H9 (cell line): ENCODE measurements at regions not wholly inside any gene's neighbourhood (a gene's known extent, or its start where the extent isn't known, plus 50 kb on each side); places are given as distances from the start of the nearest gene placed in this dataset.

ENCODE experiments used
- DNase-seq: peaks from one replicate; pipeline ENCODE4 v3.0.0-alpha.2; 2017
- H2AFZ ChIP-seq: one replicate; pipeline ENCODE4 v1.6.1; 2013; ENCODE audit warnings: mild to moderate bottlenecking, low read length, control low read depth, moderate library complexity
- H2AK5ac ChIP-seq: 2 replicates; pipeline ENCODE4 v1.6.1; 2013; ENCODE audit warnings: low read length, control low read depth, mixed read lengths; ENCODE audit not compliant: insufficient read length
- H2BK120ac ChIP-seq: one replicate; pipeline ENCODE4 v1.6.1; 2013; ENCODE audit warnings: low read depth, mild to moderate bottlenecking, low read length, control low read depth, inconsistent platforms; ENCODE audit not compliant: poor library complexity, severe bottlenecking
- H2BK12ac ChIP-seq: 2 replicates; pipeline ENCODE4 v1.6.1; 2013; ENCODE audit warnings: low read length, control low read depth, mixed read lengths, low read depth; ENCODE audit not compliant: insufficient read length
- H2BK15ac ChIP-seq: 2 replicates; pipeline ENCODE4 v1.6.1; 2013; ENCODE audit warnings: low read depth, low read length, control low read depth
- H2BK20ac ChIP-seq: one replicate; pipeline ENCODE4 v1.6.1; 2013; ENCODE audit warnings: low read depth, mild to moderate bottlenecking, low read length, control low read depth, inconsistent platforms; ENCODE audit not compliant: poor library complexity, severe bottlenecking
- H2BK5ac ChIP-seq: 2 replicates; pipeline ENCODE4 v1.6.1; 2013; ENCODE audit warnings: low read length, control low read depth, mixed read lengths; ENCODE audit not compliant: insufficient read length
- H3K14ac ChIP-seq: 2 replicates; pipeline ENCODE4 v1.6.1; 2013; ENCODE audit warnings: low read length, control low read depth; ENCODE audit not compliant: insufficient read depth
- H3K18ac ChIP-seq: 2 replicates; pipeline ENCODE4 v1.6.1; 2013; ENCODE audit warnings: low read depth, mild to moderate bottlenecking, mixed read lengths, low read length, control low read depth; ENCODE audit not compliant: insufficient read length
- H3K23ac ChIP-seq: 2 replicates; pipeline ENCODE4 v1.6.1; 2013; ENCODE audit warnings: low read length, control low read depth, mixed read lengths, low read depth; ENCODE audit not compliant: insufficient read length
- H3K23me2 ChIP-seq: 2 replicates; pipeline ENCODE4 v1.6.1; 2013; ENCODE audit warnings: low read depth, mild to moderate bottlenecking, mixed read lengths, low read length, control low read depth; ENCODE audit not compliant: insufficient read length, poor library complexity, severe bottlenecking
- H3K27ac ChIP-seq: 2 replicates; pipeline ENCODE4 v1.5.1; 2013; ENCODE audit warnings: low read length, control low read depth, mixed read lengths, low read depth; ENCODE audit not compliant: insufficient read length
- H3K27me3 ChIP-seq: 2 replicates; pipeline ENCODE4 v1.6.1; 2013; ENCODE audit warnings: low read length, control low read depth, inconsistent platforms; ENCODE audit not compliant: insufficient read depth
- H3K4ac ChIP-seq: 2 replicates; pipeline ENCODE4 v1.6.1; 2013; ENCODE audit warnings: low read depth, mild to moderate bottlenecking, control low read depth, inconsistent platforms, low read length, moderate library complexity
- H3K4me1 ChIP-seq: 2 replicates; pipeline ENCODE4 v1.6.1; 2013; ENCODE audit warnings: low read length, control low read depth, inconsistent platforms; ENCODE audit not compliant: insufficient read depth
- H3K4me2 ChIP-seq: 2 replicates; pipeline ENCODE4 v1.6.1; 2013; ENCODE audit warnings: low read length, control low read depth, mixed read lengths; ENCODE audit not compliant: insufficient read length, insufficient read depth
- H3K56ac ChIP-seq: 2 replicates; pipeline ENCODE4 v1.6.1; 2013; ENCODE audit warnings: low read depth, mild to moderate bottlenecking, mixed read lengths, low read length, control low read depth; ENCODE audit not compliant: insufficient read length
- H3K79me1 ChIP-seq: 2 replicates; pipeline ENCODE4 v1.6.1; 2013; ENCODE audit warnings: low read depth, mild to moderate bottlenecking, moderate library complexity, low read length, control low read depth, inconsistent platforms; ENCODE audit not compliant: insufficient read depth, poor library complexity, severe bottlenecking
- H3K79me2 ChIP-seq: 2 replicates; pipeline ENCODE4 v1.6.1; 2013; ENCODE audit warnings: low read length, control low read depth, inconsistent platforms; ENCODE audit not compliant: insufficient read depth
- H3K9ac ChIP-seq: 2 replicates; pipeline ENCODE4 v1.6.1; 2013; ENCODE audit warnings: low read length, control low read depth, mixed read lengths; ENCODE audit not compliant: insufficient read length; ENCODE audit errors: extremely low read depth
- H3K9me3 ChIP-seq: one replicate; pipeline ENCODE4 v1.6.1; 2013; ENCODE audit warnings: low read depth, low read length, inconsistent platforms; ENCODE audit not compliant: control insufficient read depth
- H3T11ph ChIP-seq: one replicate; pipeline ENCODE4 v1.6.1; 2013; ENCODE audit warnings: mild to moderate bottlenecking, low read length, control low read depth, inconsistent platforms
- H4K20me1 ChIP-seq: one replicate; pipeline ENCODE4 v1.6.1; 2013; ENCODE audit not compliant: control insufficient read depth, insufficient read length, insufficient read depth
- H4K5ac ChIP-seq: 2 replicates; pipeline ENCODE4 v1.6.1; 2013; ENCODE audit warnings: low read depth, mild to moderate bottlenecking, mixed read lengths, low read length, control low read depth; ENCODE audit not compliant: insufficient read length
- H4K8ac ChIP-seq: replicated peaks from 2 replicates; pipeline ENCODE4 v1.6.1; 2013; ENCODE audit warnings: low read length, control low read depth, mixed read lengths, low read depth; ENCODE audit not compliant: insufficient read length
- H4K91ac ChIP-seq: 2 replicates; pipeline ENCODE4 v1.6.1; 2013; ENCODE audit warnings: low read depth, mild to moderate bottlenecking, moderate library complexity, mixed read lengths, low read length, control low read depth; ENCODE audit not compliant: insufficient read length
- H3K27ac Mint-ChIP-seq, 3 experiments: 2 replicates in 2 of 3; 3 replicates in 1 of 3; pipeline ENCODE4 v1.8.0; 2020 to 2021; ENCODE audit warnings: mixed read lengths in 3 of 3, mild to moderate bottlenecking in 1 of 3, moderate library complexity in 1 of 3
- H3K27me3 Mint-ChIP-seq: 2 replicates; pipeline ENCODE4 v1.8.0; 2021; ENCODE audit warnings: low read depth, mild to moderate bottlenecking, moderate library complexity, mixed read lengths
- H3K36me3 Mint-ChIP-seq, 3 experiments: 2 replicates in 2 of 3; 3 replicates in 1 of 3; pipeline ENCODE4 v1.8.0; 2020 to 2021; ENCODE audit warnings: low read depth in 3 of 3, mixed read lengths in 3 of 3; ENCODE audit not compliant: insufficient read depth in 1 of 3
- H3K4me1 Mint-ChIP-seq, 2 experiments: 2 replicates each; pipeline ENCODE4 v1.8.0; 2020; ENCODE audit warnings: mixed read lengths in 2 of 2
- H3K4me3 Mint-ChIP-seq, 2 experiments: 2 replicates in 1 of 2; 3 replicates in 1 of 2; pipeline ENCODE4 v1.8.0; 2020 to 2021; ENCODE audit warnings: mild to moderate bottlenecking in 2 of 2, mixed read lengths in 2 of 2, moderate library complexity in 1 of 2
- H3K9me3 Mint-ChIP-seq, 2 experiments: 2 replicates in 1 of 2; 3 replicates in 1 of 2; pipeline ENCODE4 v1.8.0; 2020; ENCODE audit warnings: mild to moderate bottlenecking in 2 of 2, mixed read lengths in 2 of 2, moderate library complexity in 1 of 2
- CTCF ChIP-seq: fragments of 200-600 bp; sonication (generic); conservative IDR thresholded peaks from 3 replicates; pipeline ENCODE4 v1.8.0; 2021; ENCODE audit warnings: antibody characterized with exemption, mild to moderate bottlenecking
- WGBS: extraction: QIAGEN DNeasy Blood & Tissue Kit; methylation state at CpG from one replicate; pipeline ENCODE4 v1.1.7; 2013; ENCODE audit warnings: missing lambda C conversion rate, low lambda C conversion rate, mixed read lengths; ENCODE audit not compliant: insufficient read length; ENCODE audit errors: extremely low coverage; 5-methylcytosine and 5-hydroxymethylcytosine counted together

- H2BK12ac ChIP-seq, result no peak overlapping the region
- no peak overlapping the region for H3K4ac ChIP-seq
- Mint-ChIP-seq H3K36me3 (no peaks in the 10 kb centered on the region), H3K27ac (no peak overlapping the region), H3K4me3 (no peak overlapping the region), H3K4me1 (no peaks in the 10 kb centered on the region), H3K9me3 (no peaks in the 10 kb centered on the region), H3K27me3 (no peaks in the 10 kb centered on the region; the same call in 1 of the 2 replicates)
- H4K5ac ChIP-seq, result no peak overlapping the region
- WGBS, result no CpG with 5 or more reads among the region's 4 CpGs
- H3T11ph ChIP-seq, result no peak overlapping the region
- no peak overlapping the region for H4K91ac ChIP-seq
- no peaks in the 10 kb centered on the region for H3K23me2 ChIP-seq
- H2AK5ac ChIP-seq, result no peak overlapping the region
- H2BK120ac ChIP-seq, result no peak overlapping the region
- H3K79me2 ChIP-seq, result no peaks in the 10 kb centered on the region
- no peak overlapping the region for H3K56ac ChIP-seq
- no peak overlapping the region for H3K14ac ChIP-seq
- H2AFZ ChIP-seq, result no peak overlapping the region
- no peaks in the 10 kb centered on the region for H4K20me1 ChIP-seq
- H3K23ac ChIP-seq, result no peak overlapping the region
- no peak overlapping the region for H3K4me2 ChIP-seq
- H2BK5ac ChIP-seq, result no peak overlapping the region
- no peaks in the 10 kb centered on the region for H3K4me1 ChIP-seq
- H3K79me1 ChIP-seq, result no peaks in the 10 kb centered on the region
- TF ChIP-seq CTCF, result no peak
- no peak overlapping the region for H3K9ac ChIP-seq
- H3K9me3 ChIP-seq, result no peaks in the 10 kb centered on the region
- H2BK15ac ChIP-seq, result no peak overlapping the region
- no peak overlapping the region for H4K8ac ChIP-seq
- no peak overlapping the region for H3K18ac ChIP-seq
- no peaks in the 10 kb centered on the region for H3K27me3 ChIP-seq
- H2BK20ac ChIP-seq, result no peak overlapping the region
- H3K27ac ChIP-seq, result no peak overlapping the region
- no peak for DNase-seq
Measured at GRCh38 chr5:158155067-158155466, 296.1 kb upstream of the CLINT1 start.
